ENCODE measurements at regions not wholly inside any gene's neighbourhood (a gene's known extent, or its start where the extent isn't known, plus 50 kb on each side); places are given as distances from the start of the nearest gene placed in this dataset.

GRCh38 chr20:54335299-54335698 lies 127.4 kb downstream of the PFDN4 start:
- no peak overlapping the region for H3K4me2 ChIP-seq (ENCODE audit: low read length)
- H3K4me1 ChIP-seq (ENCODE audit: insufficient read depth, low read length, poor library complexity, severe bottlenecking) = no peaks in the 10 kb centered on the region
- H3K9me2 ChIP-seq (ENCODE audit: insufficient read depth, low read length) = no peaks in the 10 kb centered on the region
- DNase-seq (ENCODE audit: low spot score) = no peak
- no peaks in the 10 kb centered on the region for H3K79me2 ChIP-seq (ENCODE audit: insufficient read depth, low read depth, low read length)
- ChIA-PET CTCF (ENCODE audit: unreplicated experiment) (interaction anchor here (0.5 kb wide), 1 partner anchor 38 kb away, joined by 3 read pairs; no protein-coding TSS in a partner anchor), POLR2A (interaction anchor here (0.9 kb wide), 1 partner anchor 1092 kb away, joined by 3 read pairs; no protein-coding TSS in a partner anchor)
- H3K27ac ChIP-seq (ENCODE audit: low read depth, low read length, poor library complexity, severe bottlenecking) = no peak overlapping the region
- TF ChIP-seq EZH2phosphoT487 (IDR thresholded peaks at IDR 0.05; ENCODE audit: borderline replicate concordance, low read depth, low read length) (no peak), CTCF (conservative IDR thresholded peaks at IDR 0.05; ENCODE audit: low read length) (no peak)
- no TSS peak for BruUV-seq (replicated peaks)
- no peak overlapping the region for H3K4me3 ChIP-seq (ENCODE audit: low read depth, low read length, poor library complexity, severe bottlenecking)
- H3K9me3 ChIP-seq (ENCODE audit: low read length) = no peaks in the 10 kb centered on the region
- H3K36me3 ChIP-seq (ENCODE audit: insufficient read depth, low read length) = no peaks in the 10 kb centered on the region
- no peak overlapping the region for H2AFZ ChIP-seq (ENCODE audit: low read length)
- no peaks in the 10 kb centered on the region for H4K20me1 ChIP-seq (ENCODE audit: insufficient read depth, low read length)
- intact Hi-C loops (cut with micrococcal nuclease; ENCODE audit: unreplicated experiment) = no loop called here

- BruUV-seq (replicated peaks) = no TSS peak
- H3K4me3 ChIP-seq (ENCODE audit: low read depth, low read length, poor library complexity, severe bottlenecking) = no peak overlapping the region
- POLR2A ChIA-PET = no interaction called here
- H4K20me1 ChIP-seq (ENCODE audit: insufficient read depth, low read length) = no peaks in the 10 kb centered on the region
- CTCF ChIA-PET (ENCODE audit: unreplicated experiment) = no interaction called here
- TF ChIP-seq CTCF (conservative IDR thresholded peaks at IDR 0.05; ENCODE audit: low read length) (no peak), EZH2phosphoT487 (IDR thresholded peaks at IDR 0.05; ENCODE audit: borderline replicate concordance, low read depth, low read length) (no peak)
- DNase-seq (ENCODE audit: low spot score) = no peak
- no peaks in the 10 kb centered on the region for H3K36me3 ChIP-seq (ENCODE audit: insufficient read depth, low read length)
- no peak overlapping the region for H3K27ac ChIP-seq (ENCODE audit: low read depth, low read length, poor library complexity, severe bottlenecking)
- no peak overlapping the region for H2AFZ ChIP-seq (ENCODE audit: low read length)
- H3K9me2 ChIP-seq (ENCODE audit: insufficient read depth, low read length) = no peaks in the 10 kb centered on the region
- H3K4me2 ChIP-seq (ENCODE audit: low read length) = no peak overlapping the region
- intact Hi-C loops (cut with micrococcal nuclease; ENCODE audit: unreplicated experiment) = no loop called here
- H3K9me3 ChIP-seq (ENCODE audit: low read length) = no peaks in the 10 kb centered on the region
- no peaks in the 10 kb centered on the region for H3K79me2 ChIP-seq (ENCODE audit: insufficient read depth, low read depth, low read length)
- H3K4me1 ChIP-seq (ENCODE audit: insufficient read depth, low read length, poor library complexity, severe bottlenecking) = no peaks in the 10 kb centered on the region
Measured at GRCh38 chr20:54337144-54337543, 129.3 kb downstream of the PFDN4 start.

- no peak overlapping the region for H3K4me3 ChIP-seq (ENCODE audit: low read depth, low read length, poor library complexity, severe bottlenecking)
- H2AFZ ChIP-seq (ENCODE audit: low read length) = no peak overlapping the region
- TF ChIP-seq EZH2phosphoT487 (IDR thresholded peaks at IDR 0.05; ENCODE audit: borderline replicate concordance, low read depth, low read length) = no peak
- TF ChIP-seq CTCF (conservative IDR thresholded peaks at IDR 0.05; ENCODE audit: low read length) = no peak
- H3K27ac ChIP-seq (ENCODE audit: low read depth, low read length, poor library complexity, severe bottlenecking) = no peak overlapping the region
- H3K4me2 ChIP-seq (ENCODE audit: low read length) = no peak overlapping the region
- H3K36me3 ChIP-seq (ENCODE audit: insufficient read depth, low read length) = no peaks in the 10 kb centered on the region
- H4K20me1 ChIP-seq (ENCODE audit: insufficient read depth, low read length) = no peaks in the 10 kb centered on the region
- no peak for DNase-seq (ENCODE audit: low spot score)
- H3K4me1 ChIP-seq (ENCODE audit: insufficient read depth, low read length, poor library complexity, severe bottlenecking) = no peaks in the 10 kb centered on the region
- no TSS peak for BruUV-seq (replicated peaks)
- H3K9me3 ChIP-seq (ENCODE audit: low read length) = no peaks in the 10 kb centered on the region
- CTCF ChIA-PET (ENCODE audit: unreplicated experiment) = no interaction called here
- no peaks in the 10 kb centered on the region for H3K79me2 ChIP-seq (ENCODE audit: insufficient read depth, low read depth, low read length)
- H3K9me2 ChIP-seq (ENCODE audit: insufficient read depth, low read length) = no peaks in the 10 kb centered on the region
- intact Hi-C loops (cut with micrococcal nuclease; ENCODE audit: unreplicated experiment) = no loop called here
- POLR2A ChIA-PET = no interaction called here
Measured at GRCh38 chr20:54339093-54339492, 131.2 kb downstream of the PFDN4 start.

Data from OCI-LY7 (cell line).